ENCODE measurements at regions not wholly inside any gene's neighbourhood (a gene's known extent, or its start where the extent isn't known, plus 50 kb on each side); places are given as distances from the start of the nearest gene placed in this dataset.

GRCh38 chr13:87280139-87280538 is 391.0 kb upstream of the SLITRK5 start:
- TF ChIP-seq, protein P1, sequence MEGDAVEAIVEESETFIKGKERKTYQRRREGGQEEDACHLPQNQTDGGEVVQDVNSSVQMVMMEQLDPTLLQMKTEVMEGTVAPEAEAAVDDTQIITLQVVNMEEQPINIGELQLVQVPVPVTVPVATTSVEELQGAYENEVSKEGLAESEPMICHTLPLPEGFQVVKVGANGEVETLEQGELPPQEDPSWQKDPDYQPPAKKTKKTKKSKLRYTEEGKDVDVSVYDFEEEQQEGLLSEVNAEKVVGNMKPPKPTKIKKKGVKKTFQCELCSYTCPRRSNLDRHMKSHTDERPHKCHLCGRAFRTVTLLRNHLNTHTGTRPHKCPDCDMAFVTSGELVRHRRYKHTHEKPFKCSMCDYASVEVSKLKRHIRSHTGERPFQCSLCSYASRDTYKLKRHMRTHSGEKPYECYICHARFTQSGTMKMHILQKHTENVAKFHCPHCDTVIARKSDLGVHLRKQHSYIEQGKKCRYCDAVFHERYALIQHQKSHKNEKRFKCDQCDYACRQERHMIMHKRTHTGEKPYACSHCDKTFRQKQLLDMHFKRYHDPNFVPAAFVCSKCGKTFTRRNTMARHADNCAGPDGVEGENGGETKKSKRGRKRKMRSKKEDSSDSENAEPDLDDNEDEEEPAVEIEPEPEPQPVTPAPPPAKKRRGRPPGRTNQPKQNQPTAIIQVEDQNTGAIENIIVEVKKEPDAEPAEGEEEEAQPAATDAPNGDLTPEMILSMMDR (IDR thresholded peaks at IDR 0.05; ENCODE audit: poor library complexity) = no peak
- no peak for TF ChIP-seq EZH2phosphoT487 (IDR thresholded peaks at IDR 0.05; ENCODE audit: low read depth, severe bottlenecking, unreplicated experiment)
- no peak for TF ChIP-seq EZH2 (IDR thresholded peaks at IDR 0.05; ENCODE audit: borderline replicate concordance)

All from hepatocyte (in vitro differentiated cells).